MM.1S (cell line): ENCODE measurements at regions not wholly inside any gene's neighbourhood (a gene's known extent, or its start where the extent isn't known, plus 50 kb on each side); places are given as distances from the start of the nearest gene placed in this dataset.

Source experiments
- CTCF ChIP-seq: fragments of 300-600 bp; sonication (generic); IDR thresholded peaks from 2 replicates; pipeline ENCODE4 v1.5.1; 2016; ENCODE audit warnings: antibody characterized with exemption, low read length, mixed read lengths
- EZH2 ChIP-seq: fragments of 300-600 bp; sonication (generic); optimal IDR thresholded peaks from 2 replicates; pipeline ENCODE3; 2017; ENCODE audit warnings: low read depth, mild to moderate bottlenecking, antibody characterized with exemption, low read length, mixed read lengths
- EZH2phosphoT487 ChIP-seq: fragments of 300-600 bp; sonication (generic); IDR thresholded peaks from 2 replicates; pipeline ENCODE4 v1.6.1; 2018; ENCODE audit warnings: antibody characterized with exemption, low read length

DNA sequence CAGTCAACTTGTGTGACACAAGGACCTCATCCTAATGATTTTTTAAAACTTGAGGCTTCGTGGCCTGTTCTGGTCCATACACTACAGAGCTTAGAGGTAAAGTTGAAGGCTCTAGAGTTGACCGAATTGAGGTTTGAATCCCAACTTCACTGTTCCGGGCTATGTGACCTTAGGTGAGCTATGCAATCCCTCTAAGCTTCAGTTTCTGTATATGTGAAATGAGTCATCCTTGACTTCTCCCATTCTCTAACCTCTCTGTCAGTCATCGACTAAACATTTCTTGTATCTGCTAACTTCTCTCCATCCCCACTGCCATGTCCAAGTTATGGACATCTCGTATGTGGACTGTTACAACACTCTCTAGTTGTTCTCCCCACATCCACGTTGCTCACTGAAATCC, 178.2 kb upstream of the TMEM45B start:
- no peak for TF ChIP-seq CTCF
- no peak for TF ChIP-seq EZH2
- no peak for TF ChIP-seq EZH2phosphoT487
